NT2/D1 (cell line): ENCODE measurements at regions not wholly inside any gene's neighbourhood (a gene's known extent, or its start where the extent isn't known, plus 50 kb on each side); places are given as distances from the start of the nearest gene placed in this dataset.

Experiments used
- SUZ12 ChIP-seq: IDR thresholded peaks from 2 replicates; pipeline ENCODE4 v1.6.1; 2011; ENCODE audit not compliant: insufficient read length, insufficient read depth; ENCODE audit errors: extremely low read depth
- YY1 ChIP-seq: IDR thresholded peaks from 2 replicates; pipeline ENCODE4 v1.6.1; 2011; ENCODE audit not compliant: insufficient read length, insufficient read depth
- ZNF274 ChIP-seq: IDR thresholded peaks from 2 replicates; pipeline ENCODE4 v1.6.1; 2011; ENCODE audit warnings: mild to moderate bottlenecking, low read depth, low read length

- no peak for TF ChIP-seq ZNF274
- TF ChIP-seq YY1: no peak
- TF ChIP-seq SUZ12: no peak
These were observed 457.4 kb upstream of the TPK1 start for GRCh38 chr7:145293228-145293701.
